NB4 (cell line): ENCODE measurements at regions not wholly inside any gene's neighbourhood (a gene's known extent, or its start where the extent isn't known, plus 50 kb on each side); places are given as distances from the start of the nearest gene placed in this dataset.

Experiments
- MYC ChIP-seq: IDR thresholded peaks from 2 replicates; pipeline ENCODE4 v1.6.1; 2011; ENCODE audit warnings: low read depth, low read length
- POLR2A ChIP-seq: IDR thresholded peaks from 2 replicates; pipeline ENCODE4 v1.6.1; 2011; ENCODE audit warnings: mild to moderate bottlenecking; ENCODE audit not compliant: insufficient read length; ENCODE audit errors: extremely low read depth
- TF ChIP-seq, protein P1 (sequence below): IDR thresholded peaks from one replicate; pipeline ENCODE4 v1.5.1; 2012; ENCODE audit warnings: low read depth, low read length
- TF ChIP-seq, protein P2 (sequence below): IDR thresholded peaks from 2 replicates; pipeline ENCODE4 v1.6.1; 2011; ENCODE audit warnings: low read depth, low read length

DNA sequence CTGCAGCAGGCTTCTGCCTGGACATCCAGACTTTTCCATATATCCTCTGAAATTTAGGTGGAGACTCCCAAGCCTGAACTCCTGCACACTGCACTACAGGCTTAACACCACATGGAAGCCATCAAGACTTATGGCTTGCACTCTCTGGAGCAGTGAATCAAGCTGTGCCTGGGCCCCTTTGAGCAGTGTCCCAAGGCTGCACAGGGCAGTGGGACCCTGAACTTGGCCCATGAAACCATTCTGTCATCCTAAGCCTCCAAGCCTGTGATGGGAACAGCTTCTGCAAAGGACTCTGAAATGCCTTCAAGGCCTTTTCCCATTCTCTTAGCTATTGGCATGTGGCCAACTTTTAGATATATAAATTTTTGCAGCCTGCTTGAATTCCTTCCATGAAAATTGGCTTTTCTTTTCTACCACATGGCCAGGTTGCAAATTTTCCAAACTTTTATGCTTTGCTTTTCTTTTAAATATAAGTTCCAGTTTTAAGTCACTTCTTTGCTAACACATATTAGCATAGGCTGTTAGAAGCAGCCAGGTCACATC, 257.8 kb upstream of the DCBLD2 start:
- TF ChIP-seq, protein P1, sequence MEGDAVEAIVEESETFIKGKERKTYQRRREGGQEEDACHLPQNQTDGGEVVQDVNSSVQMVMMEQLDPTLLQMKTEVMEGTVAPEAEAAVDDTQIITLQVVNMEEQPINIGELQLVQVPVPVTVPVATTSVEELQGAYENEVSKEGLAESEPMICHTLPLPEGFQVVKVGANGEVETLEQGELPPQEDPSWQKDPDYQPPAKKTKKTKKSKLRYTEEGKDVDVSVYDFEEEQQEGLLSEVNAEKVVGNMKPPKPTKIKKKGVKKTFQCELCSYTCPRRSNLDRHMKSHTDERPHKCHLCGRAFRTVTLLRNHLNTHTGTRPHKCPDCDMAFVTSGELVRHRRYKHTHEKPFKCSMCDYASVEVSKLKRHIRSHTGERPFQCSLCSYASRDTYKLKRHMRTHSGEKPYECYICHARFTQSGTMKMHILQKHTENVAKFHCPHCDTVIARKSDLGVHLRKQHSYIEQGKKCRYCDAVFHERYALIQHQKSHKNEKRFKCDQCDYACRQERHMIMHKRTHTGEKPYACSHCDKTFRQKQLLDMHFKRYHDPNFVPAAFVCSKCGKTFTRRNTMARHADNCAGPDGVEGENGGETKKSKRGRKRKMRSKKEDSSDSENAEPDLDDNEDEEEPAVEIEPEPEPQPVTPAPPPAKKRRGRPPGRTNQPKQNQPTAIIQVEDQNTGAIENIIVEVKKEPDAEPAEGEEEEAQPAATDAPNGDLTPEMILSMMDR = no peak
- no peak for TF ChIP-seq POLR2A
- TF ChIP-seq, protein P2, sequence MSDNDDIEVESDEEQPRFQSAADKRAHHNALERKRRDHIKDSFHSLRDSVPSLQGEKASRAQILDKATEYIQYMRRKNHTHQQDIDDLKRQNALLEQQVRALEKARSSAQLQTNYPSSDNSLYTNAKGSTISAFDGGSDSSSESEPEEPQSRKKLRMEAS = no peak
- TF ChIP-seq MYC = no peak
